ENCODE measurements at regions not wholly inside any gene's neighbourhood (a gene's known extent, or its start where the extent isn't known, plus 50 kb on each side); places are given as distances from the start of the nearest gene placed in this dataset.
A peak's percentile ranks its signal among the peaks of the same experiment; 100 is the strongest.

DNA sequence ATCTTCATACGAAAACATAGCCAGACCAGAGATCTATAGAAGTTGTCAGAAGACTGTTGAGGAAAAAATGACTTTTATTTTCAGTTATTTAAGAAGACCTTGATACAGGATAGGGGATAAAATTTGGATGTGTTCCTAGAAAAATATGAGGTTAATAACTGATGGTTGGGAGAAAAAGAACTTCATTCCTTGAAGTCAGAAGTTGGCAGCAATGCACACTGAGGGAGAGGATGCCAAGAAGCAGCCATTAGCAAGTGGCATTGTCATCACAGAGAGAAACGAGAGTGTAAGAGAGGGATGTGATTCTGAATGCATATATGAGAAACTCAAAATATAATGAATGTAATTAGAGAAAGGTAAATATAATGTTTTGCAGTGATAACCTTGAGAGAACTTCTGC lies 382.1 kb upstream of the EPHA5 start:
- no peaks in the 10 kb centered on the region for H3K36me3 ChIP-seq (ENCODE audit: control insufficient read depth, insufficient read depth, low read length)
- H4K20me1 ChIP-seq (ENCODE audit: control insufficient read depth, extremely low read depth, insufficient read depth, low read length): no peaks in the 10 kb centered on the region
- no peak overlapping the region for H3K27ac ChIP-seq (ENCODE audit: insufficient read depth, low read length)
- no peaks in the 10 kb centered on the region for H3K9me3 ChIP-seq (ENCODE audit: control insufficient read depth, insufficient read depth, low read depth, low read length)
- no peak overlapping the region for H3K4me2 ChIP-seq (ENCODE audit: extremely low read depth, insufficient read depth, low read length)
- H3K79me2 ChIP-seq (ENCODE audit: control insufficient read depth, insufficient read depth, low read length): no peaks in the 10 kb centered on the region
- H3K4me3 ChIP-seq (replicated peaks in 1 of 4; ENCODE audit: control extremely low read depth in 1 of 4, insufficient read depth in 1 of 4, low read depth in 3 of 4, low read length in 4 of 4): no peak overlapping the region
- TF ChIP-seq EZH2 (IDR thresholded peaks at IDR 0.05; ENCODE audit: low read length, missing control alignments): no peak
- TF ChIP-seq, protein P1, sequence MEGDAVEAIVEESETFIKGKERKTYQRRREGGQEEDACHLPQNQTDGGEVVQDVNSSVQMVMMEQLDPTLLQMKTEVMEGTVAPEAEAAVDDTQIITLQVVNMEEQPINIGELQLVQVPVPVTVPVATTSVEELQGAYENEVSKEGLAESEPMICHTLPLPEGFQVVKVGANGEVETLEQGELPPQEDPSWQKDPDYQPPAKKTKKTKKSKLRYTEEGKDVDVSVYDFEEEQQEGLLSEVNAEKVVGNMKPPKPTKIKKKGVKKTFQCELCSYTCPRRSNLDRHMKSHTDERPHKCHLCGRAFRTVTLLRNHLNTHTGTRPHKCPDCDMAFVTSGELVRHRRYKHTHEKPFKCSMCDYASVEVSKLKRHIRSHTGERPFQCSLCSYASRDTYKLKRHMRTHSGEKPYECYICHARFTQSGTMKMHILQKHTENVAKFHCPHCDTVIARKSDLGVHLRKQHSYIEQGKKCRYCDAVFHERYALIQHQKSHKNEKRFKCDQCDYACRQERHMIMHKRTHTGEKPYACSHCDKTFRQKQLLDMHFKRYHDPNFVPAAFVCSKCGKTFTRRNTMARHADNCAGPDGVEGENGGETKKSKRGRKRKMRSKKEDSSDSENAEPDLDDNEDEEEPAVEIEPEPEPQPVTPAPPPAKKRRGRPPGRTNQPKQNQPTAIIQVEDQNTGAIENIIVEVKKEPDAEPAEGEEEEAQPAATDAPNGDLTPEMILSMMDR (conservative IDR thresholded peaks at IDR 0.05 in 1 of 2, IDR thresholded peaks at IDR 0.05 in 1 of 2; ENCODE audit: low read depth in 1 of 2, low read length in 2 of 2): no peak
- no peak overlapping the region for H3K9ac ChIP-seq (ENCODE audit: insufficient read depth, low read length)
- no peak overlapping the region for H2AFZ ChIP-seq (ENCODE audit: low read length)
- no peaks in the 10 kb centered on the region for H3K27me3 ChIP-seq (ENCODE audit: control insufficient read depth, insufficient read depth, low read length)
- no peaks in the 10 kb centered on the region for H3K4me1 ChIP-seq (ENCODE audit: control insufficient read depth, extremely low read depth, insufficient read depth, low read length)
- peak in 1 of 2 donors; percentile 54 for DNase-seq (ENCODE audit: low read depth in 2 of 2)

DNA sequence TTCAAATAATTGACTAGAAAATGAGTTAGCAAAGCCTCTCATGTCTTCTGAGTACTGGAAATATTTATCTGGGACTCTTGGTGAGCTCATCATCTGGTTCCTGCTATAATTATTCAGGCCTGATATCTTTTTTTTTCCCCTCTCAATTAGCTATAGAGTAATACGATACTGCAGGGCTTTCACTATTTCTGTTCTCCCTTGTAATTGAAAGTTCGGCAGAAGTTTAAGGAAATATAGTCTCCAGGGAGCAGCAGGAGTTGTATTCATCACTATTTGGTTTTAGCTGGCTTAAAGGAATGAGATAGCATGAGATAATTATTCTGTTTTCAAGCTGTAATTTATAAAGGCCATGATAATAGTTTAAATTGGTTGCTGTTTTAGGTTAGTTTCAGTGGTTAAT lies 378.6 kb upstream of the EPHA5 start:
- Histone ChIP-seq H4K20me1 (ENCODE audit: control insufficient read depth, extremely low read depth, insufficient read depth, low read length) (no peaks in the 10 kb centered on the region), H3K9me3 (ENCODE audit: control insufficient read depth, insufficient read depth, low read depth, low read length) (no peaks in the 10 kb centered on the region), H3K4me2 (ENCODE audit: extremely low read depth, insufficient read depth, low read length) (no peak overlapping the region), H3K4me1 (ENCODE audit: control insufficient read depth, extremely low read depth, insufficient read depth, low read length) (no peaks in the 10 kb centered on the region), H3K27ac (ENCODE audit: insufficient read depth, low read length) (no peak overlapping the region), H3K36me3 (ENCODE audit: control insufficient read depth, insufficient read depth, low read length) (no peaks in the 10 kb centered on the region), H2AFZ (ENCODE audit: low read length) (no peak overlapping the region), H3K27me3 (ENCODE audit: control insufficient read depth, insufficient read depth, low read length) (no peaks in the 10 kb centered on the region), H3K79me2 (ENCODE audit: control insufficient read depth, insufficient read depth, low read length) (no peaks in the 10 kb centered on the region), H3K4me3 (replicated peaks in 1 of 4; ENCODE audit: control extremely low read depth in 1 of 4, insufficient read depth in 1 of 4, low read depth in 3 of 4, low read length in 4 of 4) (no peak overlapping the region), H3K9ac (ENCODE audit: insufficient read depth, low read length) (no peak overlapping the region)
- peak in 1 of 2 donors; percentile 5 for DNase-seq (ENCODE audit: low read depth in 2 of 2)
- TF ChIP-seq, protein P1 (conservative IDR thresholded peaks at IDR 0.05 in 1 of 2, IDR thresholded peaks at IDR 0.05 in 1 of 2; ENCODE audit: low read depth in 1 of 2, low read length in 2 of 2): no peak
- TF ChIP-seq EZH2 (IDR thresholded peaks at IDR 0.05; ENCODE audit: low read length, missing control alignments): no peak

DNA sequence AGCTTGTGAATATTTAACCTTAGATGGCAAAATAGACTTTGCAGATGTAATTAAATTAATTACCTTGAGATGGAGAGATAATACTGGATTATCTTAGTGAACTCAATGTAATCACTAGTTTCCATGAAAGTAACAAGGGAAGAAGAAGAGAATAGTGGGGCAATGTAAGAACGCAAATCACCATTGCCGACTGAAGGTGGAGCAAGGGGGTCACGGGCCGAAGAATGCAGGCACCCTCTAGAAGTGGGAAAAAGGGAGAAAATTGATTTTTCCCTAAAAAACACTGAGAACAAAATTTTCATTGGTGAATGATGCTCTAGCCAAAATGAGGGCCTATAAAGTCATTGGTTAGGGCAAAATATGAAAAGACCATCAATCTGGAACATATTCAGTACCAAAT lies 375.6 kb upstream of the EPHA5 start:
- Histone ChIP-seq H3K4me2 (ENCODE audit: extremely low read depth, insufficient read depth, low read length) (no peak overlapping the region), H3K9ac (ENCODE audit: insufficient read depth, low read length) (no peak overlapping the region), H3K79me2 (ENCODE audit: control insufficient read depth, insufficient read depth, low read length) (no peaks in the 10 kb centered on the region), H3K9me3 (ENCODE audit: control insufficient read depth, insufficient read depth, low read depth, low read length) (no peaks in the 10 kb centered on the region), H2AFZ (ENCODE audit: low read length) (no peak overlapping the region), H4K20me1 (ENCODE audit: control insufficient read depth, extremely low read depth, insufficient read depth, low read length) (no peaks in the 10 kb centered on the region), H3K36me3 (ENCODE audit: control insufficient read depth, insufficient read depth, low read length) (no peaks in the 10 kb centered on the region), H3K4me3 (replicated peaks in 1 of 4; ENCODE audit: control extremely low read depth in 1 of 4, insufficient read depth in 1 of 4, low read depth in 3 of 4, low read length in 4 of 4) (no peak overlapping the region), H3K27me3 (ENCODE audit: control insufficient read depth, insufficient read depth, low read length) (no peaks in the 10 kb centered on the region), H3K4me1 (ENCODE audit: control insufficient read depth, extremely low read depth, insufficient read depth, low read length) (no peaks in the 10 kb centered on the region), H3K27ac (ENCODE audit: insufficient read depth, low read length) (no peak overlapping the region)
- no peak for TF ChIP-seq EZH2 (IDR thresholded peaks at IDR 0.05; ENCODE audit: low read length, missing control alignments)
- TF ChIP-seq, protein P1 (conservative IDR thresholded peaks at IDR 0.05 in 1 of 2, IDR thresholded peaks at IDR 0.05 in 1 of 2; ENCODE audit: low read depth in 1 of 2, low read length in 2 of 2): no peak
- no peak for DNase-seq (ENCODE audit: low read depth in 2 of 2)
